GM21447 (cell line): ENCODE measurements at regions not wholly inside any gene's neighbourhood (a gene's known extent, or its start where the extent isn't known, plus 50 kb on each side); places are given as distances from the start of the nearest gene placed in this dataset.
"Not testable (repeated sequence)": the region's sequence is repeated elsewhere in the genome, so short reads cannot be mapped to it uniquely, and the experiment has no call there.

Experiments
- ATAC-seq: cut with Tn5 transposase; IDR thresholded peaks from one replicate; pipeline ENCODE4 v1.9.1; 2021; ENCODE audit not compliant: unreplicated experiment

- no peak for ATAC-seq
These were observed 482.6 kb upstream of the TENM3 start for GRCh38 chr4:181760560-181760959.

GRCh38 chr4:181761156-181761555 is 482.0 kb upstream of the TENM3 start:
- no peak for ATAC-seq

GRCh38 chr4:181766061-181766548 is 477.1 kb upstream of the TENM3 start:
- ATAC-seq: no peak

- no peak for ATAC-seq
These were observed 472.2 kb upstream of the TENM3 start for GRCh38 chr4:181770971-181771370.

- ATAC-seq: no peak
These were observed 467.9 kb upstream of the TENM3 start for GRCh38 chr4:181775298-181775697.

GRCh38 chr4:181776264-181777054 is 466.7 kb upstream of the TENM3 start:
- no peak for ATAC-seq

GRCh38 chr4:181777518-181777917 is 465.7 kb upstream of the TENM3 start:
- ATAC-seq: no peak

GRCh38 chr4:181784881-181785280 is 458.3 kb upstream of the TENM3 start:
- ATAC-seq: no peak

- ATAC-seq: no peak
These were observed 450.6 kb upstream of the TENM3 start for GRCh38 chr4:181792641-181793040.

GRCh38 chr4:181793096-181793495 is 450.1 kb upstream of the TENM3 start:
- no peak for ATAC-seq

- no peak for ATAC-seq
These were observed 446.7 kb upstream of the TENM3 start for GRCh38 chr4:181796502-181796901.

GRCh38 chr4:181798536-181798935 is 444.7 kb upstream of the TENM3 start:
- ATAC-seq: no peak

- no peak for ATAC-seq
These were observed 443.6 kb upstream of the TENM3 start for GRCh38 chr4:181799561-181800069.

GRCh38 chr4:181802207-181802606 is 441.0 kb upstream of the TENM3 start:
- no peak for ATAC-seq

GRCh38 chr4:181807771-181808170 is 435.4 kb upstream of the TENM3 start:
- ATAC-seq: no peak

GRCh38 chr4:181810711-181811110 is 432.5 kb upstream of the TENM3 start:
- ATAC-seq: no peak

- ATAC-seq: not testable (repeated sequence)
These were observed 431.7 kb upstream of the TENM3 start for GRCh38 chr4:181811550-181811949.

- no peak for ATAC-seq
These were observed 423.3 kb upstream of the TENM3 start for GRCh38 chr4:181819946-181820345.

- ATAC-seq: no peak
These were observed 422.6 kb upstream of the TENM3 start for GRCh38 chr4:181820553-181820952.

- no peak for ATAC-seq
These were observed 421.9 kb upstream of the TENM3 start for GRCh38 chr4:181821039-181822004.

- no peak for ATAC-seq
These were observed 421.2 kb upstream of the TENM3 start for GRCh38 chr4:181822005-181822375.

GRCh38 chr4:181823183-181823582 is 420.0 kb upstream of the TENM3 start:
- ATAC-seq: no peak
